H1 (cell line): ENCODE measurements at regions not wholly inside any gene's neighbourhood (a gene's known extent, or its start where the extent isn't known, plus 50 kb on each side); places are given as distances from the start of the nearest gene placed in this dataset.

Source experiments
- CTCF ChIA-PET: fragments of 300-600 bp; sonication (Branson Sonifier 250); formaldehyde crosslinking; loops from one replicate; lab custom pipeline; 2021; ENCODE audit not compliant: partially characterized antibody; lab: Charles Lee
- POLR2A ChIA-PET: fragments of 300-600 bp; sonication (Branson Sonifier 250); formaldehyde crosslinking; loops from one replicate; lab custom pipeline; 2021; ENCODE audit warnings: inconsistent platforms; ENCODE audit not compliant: partially characterized antibody; lab: Charles Lee
- DNase-seq, 2 experiments: peaks; one replicate each; pipeline versions ENCODE4 v3.0.0 to v3.0.0-alpha.2; 2010 to 2022; ENCODE audit warnings: low spot score in 2 of 2, low read depth in 1 of 2, mixed read lengths in 1 of 2
- FAIRE-seq: peaks from 2 replicates; lab custom pipeline; 2011; peaks lifted over from hg19 to GRCh38; lab: Jason Lieb, UNC
- H2AFZ ChIP-seq: 2 replicates; pipeline ENCODE4 v1.8.1; 2012; ENCODE audit warnings: low read length, inconsistent platforms
- H2AK5ac ChIP-seq: 2 replicates; pipeline ENCODE4 v1.6.1; 2013; ENCODE audit warnings: low read depth, low read length
- H2BK120ac ChIP-seq: replicated peaks from 2 replicates; pipeline ENCODE3; 2013; ENCODE audit warnings: low read depth, low read length, inconsistent platforms
- H2BK12ac ChIP-seq: 2 replicates; pipeline ENCODE4 v1.6.1; 2013; ENCODE audit warnings: low read depth, low read length
- H2BK15ac ChIP-seq: 2 replicates; pipeline ENCODE4 v1.6.1; 2013; ENCODE audit warnings: low read length
- H2BK20ac ChIP-seq: 2 replicates; pipeline ENCODE4 v1.6.1; 2013; ENCODE audit warnings: low read length
- H2BK5ac ChIP-seq: 2 replicates; pipeline ENCODE4 v1.6.1; 2013; ENCODE audit warnings: low read depth, low read length
- H3K14ac ChIP-seq: 2 replicates; pipeline ENCODE4 v1.6.1; 2013; ENCODE audit warnings: inconsistent platforms; ENCODE audit not compliant: insufficient read length
- H3K18ac ChIP-seq: 2 replicates; pipeline ENCODE4 v1.6.1; 2013; ENCODE audit warnings: low read length; ENCODE audit errors: extremely low read depth
- H3K23ac ChIP-seq: 2 replicates; pipeline ENCODE4 v1.6.1; 2013; ENCODE audit warnings: inconsistent platforms; ENCODE audit not compliant: insufficient read length
- H3K23me2 ChIP-seq: 2 replicates; pipeline ENCODE4 v1.6.1; 2013; ENCODE audit warnings: low read depth, low read length
- H3K27ac ChIP-seq: 2 replicates; pipeline ENCODE4 v1.6.1; 2011; ENCODE audit warnings: low read depth, low read length, inconsistent platforms
- H3K27me3 ChIP-seq, 4 experiments: replicated peaks in 1 of 4; 1 replicate in 1 of 4; 2 replicates in 3 of 4; pipeline versions ENCODE4 v1.6.1 to v1.8.1; 2011 to 2013; ENCODE audit warnings: low read length in 3 of 4, mild to moderate bottlenecking in 3 of 4, inconsistent platforms in 2 of 4, mixed read lengths in 2 of 4, moderate library complexity in 1 of 4; ENCODE audit not compliant: control insufficient read depth in 3 of 4, insufficient read depth in 3 of 4; ENCODE audit errors: extremely low read depth in 1 of 4
- H3K36me3 ChIP-seq, 4 experiments: 2 replicates each; pipeline versions ENCODE4 v1.6.1 to v1.8.1; 2011 to 2013; ENCODE audit warnings: mild to moderate bottlenecking in 4 of 4, low read length in 3 of 4, moderate library complexity in 2 of 4, control low read depth in 1 of 4, inconsistent platforms in 1 of 4; ENCODE audit not compliant: insufficient read depth in 4 of 4, control insufficient read depth in 2 of 4
- H3K4ac ChIP-seq: replicated peaks from 2 replicates; pipeline ENCODE3; 2013; ENCODE audit warnings: low read length, low read depth, mixed read lengths, inconsistent platforms; ENCODE audit not compliant: insufficient read length
- H3K4me1 ChIP-seq, 4 experiments: replicated peaks in 1 of 4; 1 replicate in 1 of 4; 2 replicates in 3 of 4; pipeline versions ENCODE4 v1.6.1 to v1.8.1; 2011 to 2013; ENCODE audit warnings: low read length in 3 of 4, inconsistent platforms in 2 of 4, mixed read lengths in 1 of 4; ENCODE audit not compliant: insufficient read depth in 4 of 4, control insufficient read depth in 3 of 4
- H3K4me2 ChIP-seq, 2 experiments: 2 replicates each; pipeline versions ENCODE4 v1.6.1 to v1.8.1; 2011 to 2013; ENCODE audit warnings: low read depth in 2 of 2, low read length in 2 of 2, control low read depth in 1 of 2, inconsistent platforms in 1 of 2, mild to moderate bottlenecking in 1 of 2; ENCODE audit not compliant: insufficient read depth in 1 of 2
- H3K4me3 ChIP-seq, 4 experiments: fragments of 200-600, 300-600 bp in 1 of 4; sonication (generic), shearing (Covaris generic), sonication (Bioruptor Twin) in 1 of 4; 2 replicates each; pipeline versions ENCODE4 v1.5.1 to v1.8.1; 2011 to 2016; ENCODE audit warnings: low read length in 4 of 4, low read depth in 3 of 4, control low read depth in 2 of 4, inconsistent platforms in 2 of 4, mild to moderate bottlenecking in 2 of 4, mixed read lengths in 1 of 4, moderate library complexity in 1 of 4; ENCODE audit not compliant: insufficient read depth in 2 of 4; ENCODE audit errors: extremely low read depth in 1 of 4
- H3K56ac ChIP-seq: replicated peaks from 2 replicates; pipeline ENCODE3; 2013; ENCODE audit warnings: low read depth, mild to moderate bottlenecking, mixed read lengths, low read length, inconsistent platforms; ENCODE audit not compliant: insufficient read length
- H3K79me1 ChIP-seq: 2 replicates; pipeline ENCODE4 v1.6.1; 2013; ENCODE audit warnings: low read depth, low read length, control low read depth
- H3K79me2 ChIP-seq, 2 experiments: 2 replicates each; pipeline versions ENCODE4 v1.6.1 to v1.8.1; 2012 to 2013; ENCODE audit warnings: low read length in 2 of 2, mild to moderate bottlenecking in 2 of 2, inconsistent platforms in 1 of 2; ENCODE audit not compliant: insufficient read depth in 2 of 2, control insufficient read depth in 1 of 2
- H3K9ac ChIP-seq, 4 experiments: replicated peaks in 1 of 4; 1 replicate in 1 of 4; 2 replicates in 3 of 4; pipeline versions ENCODE4 v1.6.1 to v1.8.1; 2011 to 2013; ENCODE audit warnings: low read depth in 3 of 4, low read length in 3 of 4, control low read depth in 2 of 4, mild to moderate bottlenecking in 2 of 4, moderate library complexity in 2 of 4, inconsistent platforms in 1 of 4; ENCODE audit errors: extremely low read depth in 1 of 4
- H3K9me3 ChIP-seq, 2 experiments: 2 replicates each; pipeline versions ENCODE4 v1.6.1 to v1.8.1; 2012 to 2013; ENCODE audit warnings: mild to moderate bottlenecking in 2 of 2, moderate library complexity in 2 of 2, control low read depth in 1 of 2, inconsistent platforms in 1 of 2, low read depth in 1 of 2, low read length in 1 of 2, mixed read lengths in 1 of 2; ENCODE audit not compliant: insufficient read depth in 2 of 2
- H4K20me1 ChIP-seq, 2 experiments: replicated peaks in 1 of 2; 2 replicates each; pipeline versions ENCODE3 to v1.8.1; 2011 to 2013; ENCODE audit warnings: inconsistent platforms in 2 of 2, low read length in 2 of 2, mild to moderate bottlenecking in 1 of 2; ENCODE audit not compliant: insufficient read depth in 2 of 2, control insufficient read depth in 1 of 2
- H4K5ac ChIP-seq: 2 replicates; pipeline ENCODE4 v1.6.1; 2013; ENCODE audit warnings: low read length, low read depth, mixed read lengths, inconsistent platforms; ENCODE audit not compliant: insufficient read length
- H4K8ac ChIP-seq: 2 replicates; pipeline ENCODE4 v1.8.0; 2013; ENCODE audit warnings: mild to moderate bottlenecking, moderate library complexity, low read length, inconsistent platforms; ENCODE audit not compliant: insufficient read depth; ENCODE audit errors: extremely low read depth
- H4K91ac ChIP-seq: replicated peaks from 2 replicates; pipeline ENCODE3; 2013; ENCODE audit warnings: low read length, mixed read lengths, inconsistent platforms; ENCODE audit not compliant: insufficient read length
- CBX8 ChIP-seq: fragments of 300-800, 300-1000 bp; sonication (generic); IDR thresholded peaks from 2 replicates; pipeline ENCODE4 v1.7.1; 2016; ENCODE audit warnings: low read depth, low read length, borderline replicate concordance
- CEBPB ChIP-seq: IDR thresholded peaks from 2 replicates; pipeline ENCODE4 v1.6.1; 2012; ENCODE audit warnings: low read depth, low read length
- EGR1 ChIP-seq: IDR thresholded peaks from 2 replicates; pipeline ENCODE4 v1.6.1; 2011; ENCODE audit warnings: low read depth, low read length, borderline replicate concordance
- GTF2F1 ChIP-seq: IDR thresholded peaks from 2 replicates; pipeline ENCODE4 v1.6.1; 2012; ENCODE audit warnings: low read depth, low read length, improper control_type of control experiment, borderline replicate concordance
- HDAC6 ChIP-seq: IDR thresholded peaks from one replicate; pipeline ENCODE4 v1.7.1; 2012; ENCODE audit warnings: low read depth, mild to moderate bottlenecking, inconsistent platforms, low read length, moderate library complexity
- JUN ChIP-seq: IDR thresholded peaks from 2 replicates; pipeline ENCODE4 v1.6.1; 2011; ENCODE audit warnings: low read depth, mild to moderate bottlenecking, improper control_type of control experiment, low read length
- KDM1A ChIP-seq: fragments of 200-600, 300-600 bp; sonication (generic); IDR thresholded peaks from 2 replicates; pipeline ENCODE4 v1.7.1; 2016; ENCODE audit warnings: mild to moderate bottlenecking, low read length, borderline replicate concordance
- NRF1 ChIP-seq: IDR thresholded peaks from 2 replicates; pipeline ENCODE4 v1.6.1; 2011; ENCODE audit warnings: mild to moderate bottlenecking, low read depth, low read length, improper control_type of control experiment
- PHF8 ChIP-seq: fragments of 200-600 bp; sonication (generic); conservative IDR thresholded peaks from 2 replicates; pipeline ENCODE4 v1.7.1; 2012; ENCODE audit warnings: low read depth, mild to moderate bottlenecking, inconsistent platforms, low read length, moderate library complexity
- POU5F1 ChIP-seq: IDR thresholded peaks from 2 replicates; pipeline ENCODE4 v1.6.1; 2011; ENCODE audit warnings: low read depth, mild to moderate bottlenecking, low read length, moderate library complexity
- RFX5 ChIP-seq: IDR thresholded peaks from 2 replicates; pipeline ENCODE4 v1.6.1; 2011; ENCODE audit warnings: low read depth, low read length, improper control_type of control experiment, borderline replicate concordance
- SP2 ChIP-seq: IDR thresholded peaks from 2 replicates; pipeline ENCODE4 v1.6.1; 2012; ENCODE audit warnings: mild to moderate bottlenecking, low read length, inconsistent platforms
- SP4 ChIP-seq: IDR thresholded peaks from 2 replicates; pipeline ENCODE4 v1.6.1; 2012; ENCODE audit warnings: low read length, inconsistent platforms
- TAF7 ChIP-seq: optimal IDR thresholded peaks from 2 replicates; pipeline ENCODE3; 2011; ENCODE audit warnings: low read depth, mild to moderate bottlenecking, inconsistent platforms, low read length, moderate library complexity, borderline replicate concordance
- TBP ChIP-seq: IDR thresholded peaks from 2 replicates; pipeline ENCODE4 v1.6.1; 2011; ENCODE audit warnings: low read depth, low read length, improper control_type of control experiment
- WGBS, 2 experiments: shearing (Covaris generic) in 1 of 2; methylation state at CpG; one replicate each; pipeline versions ENCODE4 v1.1.6 to v1.1.7; 2013 to 2015; ENCODE audit warnings: low lambda C conversion rate in 2 of 2, mixed read lengths in 2 of 2, inconsistent platforms in 1 of 2, low coverage in 1 of 2, missing lambda C conversion rate in 1 of 2; ENCODE audit not compliant: insufficient replicate concordance in 2 of 2, insufficient coverage in 1 of 2, insufficient read length in 1 of 2; ENCODE audit errors: extremely low coverage in 1 of 2, missing lambda C conversion rate in 1 of 2; 5-methylcytosine and 5-hydroxymethylcytosine counted together

- Histone ChIP-seq H4K5ac (no peak overlapping the region), H3K27me3 (no peaks in the 10 kb centered on the region), H2AK5ac (no peak overlapping the region), H3K79me1 (no peaks in the 10 kb centered on the region), H3K4me2 (no peak overlapping the region), H4K20me1 (no peaks in the 10 kb centered on the region), H4K91ac (no peak overlapping the region), H3K27ac (no peak overlapping the region), H3K4me3 (no peak overlapping the region), H3K23me2 (no peaks in the 10 kb centered on the region), H3K79me2 (no peaks in the 10 kb centered on the region), H2BK5ac (no peak overlapping the region), H3K14ac (no peak overlapping the region), H4K8ac (no peak overlapping the region), H2BK12ac (no peak overlapping the region), H3K4me1 (no peaks in the 10 kb centered on the region), H2BK15ac (no peak overlapping the region), H3K9me3 (no peaks in the 10 kb centered on the region), H2BK120ac (no peak overlapping the region), H3K9ac (no peak overlapping the region), H2AFZ (no peak overlapping the region), H3K36me3 (no peaks in the 10 kb centered on the region), H3K4ac (no peak overlapping the region), H3K56ac (no peak overlapping the region), H3K18ac (no peak overlapping the region), H3K23ac (no peak overlapping the region), H2BK20ac (no peak overlapping the region)
- DNase-seq (no peak), FAIRE-seq (no peak)
- ChIA-PET POLR2A (no interaction called here), CTCF (interaction anchor here (0.6 to 1.6 kb wide), 2 partner anchors 230 to 457 kb away, joined by 3 read pairs; no protein-coding TSS in a partner anchor)
- 75% methylated on average over 1 of the region's 1 CpG; no CpG with 5 or more reads in 1 of the 2 experiments for WGBS, 2 experiments
- no peak for TF ChIP-seq TAF7
- no peak for TF ChIP-seq JUN
- TF ChIP-seq SP4, result no peak
- no peak for TF ChIP-seq GTF2F1
- TF ChIP-seq TBP, result no peak
- TF ChIP-seq NRF1, result no peak
- no peak for TF ChIP-seq RFX5
- TF ChIP-seq CBX8, result no peak
- TF ChIP-seq PHF8, result no peak
- TF ChIP-seq EGR1, result no peak
- no peak for TF ChIP-seq POU5F1
- no peak for TF ChIP-seq CEBPB
- no peak for TF ChIP-seq KDM1A
- TF ChIP-seq SP2, result no peak
- TF ChIP-seq HDAC6, result no peak
Observed at GRCh38 chrX:42519666-42520231, 258.2 kb downstream of the PPP1R2C start.
